ENCODE measurements at regions not wholly inside any gene's neighbourhood (a gene's known extent, or its start where the extent isn't known, plus 50 kb on each side); places are given as distances from the start of the nearest gene placed in this dataset.

- Histone ChIP-seq H3K23ac (ENCODE audit: insufficient read length) (no peak overlapping the region), H2BK120ac (replicated peaks; ENCODE audit: low read depth, low read length) (no peak overlapping the region), H3K9me3 (ENCODE audit: insufficient read depth in 2 of 2, low read depth in 1 of 2, low read length in 1 of 2) (no peaks in the 10 kb centered on the region), H2AK5ac (ENCODE audit: low read depth, low read length) (no peak overlapping the region), H4K91ac (replicated peaks; ENCODE audit: insufficient read length, low read length) (no peak overlapping the region), H3K14ac (ENCODE audit: insufficient read length) (no peak overlapping the region), H3K4ac (replicated peaks; ENCODE audit: insufficient read length, low read depth, low read length) (no peak overlapping the region), H2BK12ac (ENCODE audit: low read depth, low read length) (no peak overlapping the region), H2BK5ac (ENCODE audit: low read depth, low read length) (no peak overlapping the region), H3K4me3 (ENCODE audit: extremely low read depth in 1 of 4, insufficient read depth in 2 of 4, low read depth in 3 of 4, low read length in 4 of 4) (no peak overlapping the region), H3K36me3 (ENCODE audit: control insufficient read depth in 2 of 4, insufficient read depth in 4 of 4, low read length in 3 of 4) (no peaks in the 10 kb centered on the region), H3K79me2 (ENCODE audit: control insufficient read depth in 1 of 2, insufficient read depth in 2 of 2, low read length in 2 of 2) (no peaks in the 10 kb centered on the region), H3K4me1 (replicated peaks in 1 of 4; ENCODE audit: control insufficient read depth in 3 of 4, insufficient read depth in 4 of 4, low read length in 3 of 4) (no peaks in the 10 kb centered on the region), H4K20me1 (replicated peaks in 1 of 2; ENCODE audit: control insufficient read depth in 1 of 2, insufficient read depth in 2 of 2, low read length in 2 of 2) (no peaks in the 10 kb centered on the region), H4K8ac (ENCODE audit: extremely low read depth, insufficient read depth, low read length) (no peak overlapping the region), H3K27ac (ENCODE audit: low read depth, low read length) (no peak overlapping the region), H3K56ac (replicated peaks; ENCODE audit: insufficient read length, low read depth, low read length) (no peak overlapping the region), H2BK20ac (ENCODE audit: low read length) (no peak overlapping the region), H4K5ac (ENCODE audit: insufficient read length, low read depth, low read length) (no peak overlapping the region), H3K4me2 (ENCODE audit: insufficient read depth in 1 of 2, low read depth in 2 of 2, low read length in 2 of 2) (no peak overlapping the region), H3K79me1 (ENCODE audit: low read depth, low read length) (no peaks in the 10 kb centered on the region), H3K9ac (replicated peaks in 1 of 4; ENCODE audit: extremely low read depth in 1 of 4, low read depth in 3 of 4, low read length in 3 of 4) (no peak overlapping the region), H2AFZ (ENCODE audit: low read length) (no peak overlapping the region), H3K18ac (ENCODE audit: extremely low read depth, low read length) (no peak overlapping the region), H3K23me2 (ENCODE audit: low read depth, low read length) (no peaks in the 10 kb centered on the region), H2BK15ac (ENCODE audit: low read length) (no peak overlapping the region), H3K27me3 (replicated peaks in 1 of 4; ENCODE audit: control insufficient read depth in 3 of 4, extremely low read depth in 1 of 4, insufficient read depth in 3 of 4, low read length in 3 of 4) (no peaks in the 10 kb centered on the region)
- FAIRE-seq: no peak
- no peak for DNase-seq (ENCODE audit: low read depth in 1 of 2, low spot score in 2 of 2)
- ChIA-PET CTCF (ENCODE audit: partially characterized antibody) (no interaction called here), POLR2A (ENCODE audit: partially characterized antibody) (no interaction called here)
- TF ChIP-seq POLR2AphosphoS5 (IDR thresholded peaks at IDR 0.05; ENCODE audit: low read depth, low read length): no peak
- no peak for TF ChIP-seq ZNF274 (IDR thresholded peaks at IDR 0.05; ENCODE audit: borderline replicate concordance, extremely low read depth, low read length)
- no peak for TF ChIP-seq TAF1 (IDR thresholded peaks at IDR 0.05; ENCODE audit: low read depth, low read length)
- no peak for TF ChIP-seq RNF2 (IDR thresholded peaks at IDR 0.05; ENCODE audit: borderline replicate concordance, low read depth, low read length, missing control alignments, poor library complexity, severe bottlenecking)
- no peak for TF ChIP-seq CBX5 (IDR thresholded peaks at IDR 0.05; ENCODE audit: low read depth, low read length)
- no peak for TF ChIP-seq RAD21 (IDR thresholded peaks at IDR 0.05 in 1 of 2, conservative IDR thresholded peaks at IDR 0.05 in 1 of 2; ENCODE audit: low read depth in 2 of 2, low read length in 2 of 2)
- TF ChIP-seq RBBP5 (IDR thresholded peaks at IDR 0.05; ENCODE audit: borderline replicate concordance, low read depth, low read length): no peak
- TF ChIP-seq SIX5 (IDR thresholded peaks at IDR 0.05; ENCODE audit: low read depth, low read length): no peak
- TF ChIP-seq POLR2A (IDR thresholded peaks at IDR 0.05; ENCODE audit: control extremely low read depth in 1 of 2, low read depth in 2 of 2, low read length in 2 of 2): no peak
- TF ChIP-seq SP4 (IDR thresholded peaks at IDR 0.05; ENCODE audit: low read length): no peak
- TF ChIP-seq SUZ12 (IDR thresholded peaks at IDR 0.05; ENCODE audit: low read length): no peak
- no peak for TF ChIP-seq YY1 (IDR thresholded peaks at IDR 0.05; ENCODE audit: low read depth, low read length)
- TF ChIP-seq CREB1 (IDR thresholded peaks at IDR 0.05): no peak
- no peak for TF ChIP-seq FOSL1 (IDR thresholded peaks at IDR 0.05; ENCODE audit: insufficient read depth, low read depth, low read length)
- no peak for TF ChIP-seq MAX (IDR thresholded peaks at IDR 0.05)
These were observed 129.3 kb downstream of the RBMX2 start for GRCh38 chrX:130531066-130531465.
